GM23248 (cell line): ENCODE measurements at regions not wholly inside any gene's neighbourhood (a gene's known extent, or its start where the extent isn't known, plus 50 kb on each side); places are given as distances from the start of the nearest gene placed in this dataset.

Experiments used
- EZH2 ChIP-seq: fragments of 200-600 bp; sonication (generic); IDR thresholded peaks from 2 replicates; pipeline ENCODE4 v1.6.1; 2018; ENCODE audit warnings: antibody characterized with exemption, mild to moderate bottlenecking; ENCODE audit not compliant: insufficient read depth, poor library complexity, severe bottlenecking
- EZH2phosphoT487 ChIP-seq: fragments of 200-600 bp; sonication (generic); IDR thresholded peaks from 2 replicates; pipeline ENCODE4 v1.6.1; 2018; ENCODE audit warnings: antibody characterized with exemption, moderate library complexity, mild to moderate bottlenecking, low read depth; ENCODE audit not compliant: insufficient read depth

DNA sequence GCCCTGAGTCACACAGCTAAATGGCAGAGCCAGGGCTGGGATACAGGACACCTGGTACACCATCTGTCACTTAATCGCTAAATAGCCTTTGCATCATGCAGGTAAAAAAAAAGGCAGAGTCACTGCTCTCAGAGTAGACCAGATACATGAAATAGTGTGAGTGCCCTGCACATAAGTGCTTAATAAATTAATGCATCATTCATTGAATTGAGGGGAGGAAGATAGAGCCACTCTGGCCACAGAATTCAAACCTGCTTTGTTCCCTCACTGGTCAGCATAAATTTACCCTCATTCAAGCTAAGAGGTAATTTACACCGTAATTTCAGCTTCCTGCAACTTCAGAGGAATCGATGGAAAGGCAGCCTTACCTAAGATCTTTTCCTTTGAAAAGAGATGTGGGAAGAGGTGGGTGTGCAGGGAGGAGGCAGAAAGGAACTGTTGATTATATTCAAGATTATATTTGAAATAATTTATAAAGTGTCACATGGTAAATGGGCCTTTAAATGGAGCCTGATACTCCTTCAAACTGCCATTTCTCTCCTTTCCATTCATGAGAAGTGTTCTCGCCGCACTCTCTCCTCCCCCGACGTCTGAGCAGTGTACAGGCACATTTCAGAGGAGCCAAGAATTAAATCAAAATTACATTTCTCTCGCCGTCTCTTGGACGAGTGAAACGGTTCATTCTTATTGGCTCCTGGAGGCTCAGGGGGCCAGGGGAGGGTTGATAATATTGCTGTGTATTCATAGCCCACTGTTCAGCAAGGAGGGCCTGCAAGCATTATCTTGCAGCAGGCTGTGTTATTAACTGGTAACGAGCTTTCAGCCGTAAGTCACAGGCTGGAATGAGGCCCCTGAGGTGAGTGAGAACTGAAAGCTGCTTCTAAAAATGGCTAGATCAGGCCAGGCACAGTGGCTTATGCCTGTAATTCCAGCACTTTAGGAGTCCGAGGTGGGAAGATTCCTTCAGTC is 52.2 kb upstream of the HMGXB4 start:
- no peak for TF ChIP-seq EZH2phosphoT487
- no peak for TF ChIP-seq EZH2
